ENCODE measurements at regions not wholly inside any gene's neighbourhood (a gene's known extent, or its start where the extent isn't known, plus 50 kb on each side); places are given as distances from the start of the nearest gene placed in this dataset.

DNA sequence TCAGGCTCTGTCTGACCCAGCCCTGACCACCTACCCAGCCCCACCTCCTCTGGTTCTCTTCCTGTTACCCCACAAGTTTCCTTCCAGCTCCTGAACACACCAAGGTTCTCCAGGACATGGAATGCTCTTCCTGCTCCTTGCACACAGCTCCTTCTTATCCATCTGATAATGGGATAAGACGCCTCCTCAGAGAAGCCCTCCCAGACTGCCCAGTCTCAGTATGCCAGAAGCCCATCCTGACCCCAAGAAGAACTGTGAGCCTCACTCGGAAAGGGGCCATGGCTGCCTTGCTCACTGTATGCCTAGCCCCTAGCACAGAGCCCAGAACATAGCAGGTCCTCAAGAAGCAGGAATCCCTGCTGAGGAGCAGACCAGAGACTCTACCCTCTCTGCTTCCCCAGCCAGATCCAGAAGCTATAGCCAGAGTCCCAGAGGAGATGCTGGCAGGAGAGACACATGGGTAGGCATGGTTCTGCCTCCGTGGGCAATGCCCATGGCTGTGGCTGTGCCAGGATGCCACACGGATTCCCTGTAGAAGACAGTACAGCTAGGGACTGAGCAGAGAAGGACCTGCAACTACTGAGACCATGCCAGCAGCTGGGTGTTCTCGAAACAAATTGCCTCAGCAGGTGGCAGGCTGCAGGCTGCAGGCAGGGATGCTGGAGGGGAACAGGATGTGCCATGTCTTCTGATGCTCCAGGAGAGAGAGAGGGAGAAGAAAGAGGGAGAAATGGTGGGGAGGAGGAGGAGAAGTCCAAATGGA lies 74.0 kb upstream of the LINGO1 start:
- Histone ChIP-seq H3K4me1 (ENCODE audit: control insufficient read depth in 5 of 5, insufficient read depth in 5 of 5, low read length in 5 of 5) (no peaks in the 10 kb centered on the region), H3K27ac (ENCODE audit: low read depth, low read length) (no peak overlapping the region), H3K9ac (ENCODE audit: low read length in 5 of 5) (no peak overlapping the region), H3K27me3 (ENCODE audit: control insufficient read depth in 5 of 5, insufficient read depth in 4 of 5, low read length in 5 of 5) (peaks cover 3 to 11% (median 3%) of the 10 kb centered on the region in 5 donors), H3K4me3 (ENCODE audit: low read depth in 1 of 5, low read length in 5 of 5) (no peak overlapping the region), H3K36me3 (ENCODE audit: control insufficient read depth in 5 of 5, insufficient read depth in 5 of 5, low read length in 5 of 5) (no peaks in the 10 kb centered on the region), H3K9me3 (ENCODE audit: control insufficient read depth in 5 of 5, low read length in 5 of 5) (no peaks in the 10 kb centered on the region)

DNA sequence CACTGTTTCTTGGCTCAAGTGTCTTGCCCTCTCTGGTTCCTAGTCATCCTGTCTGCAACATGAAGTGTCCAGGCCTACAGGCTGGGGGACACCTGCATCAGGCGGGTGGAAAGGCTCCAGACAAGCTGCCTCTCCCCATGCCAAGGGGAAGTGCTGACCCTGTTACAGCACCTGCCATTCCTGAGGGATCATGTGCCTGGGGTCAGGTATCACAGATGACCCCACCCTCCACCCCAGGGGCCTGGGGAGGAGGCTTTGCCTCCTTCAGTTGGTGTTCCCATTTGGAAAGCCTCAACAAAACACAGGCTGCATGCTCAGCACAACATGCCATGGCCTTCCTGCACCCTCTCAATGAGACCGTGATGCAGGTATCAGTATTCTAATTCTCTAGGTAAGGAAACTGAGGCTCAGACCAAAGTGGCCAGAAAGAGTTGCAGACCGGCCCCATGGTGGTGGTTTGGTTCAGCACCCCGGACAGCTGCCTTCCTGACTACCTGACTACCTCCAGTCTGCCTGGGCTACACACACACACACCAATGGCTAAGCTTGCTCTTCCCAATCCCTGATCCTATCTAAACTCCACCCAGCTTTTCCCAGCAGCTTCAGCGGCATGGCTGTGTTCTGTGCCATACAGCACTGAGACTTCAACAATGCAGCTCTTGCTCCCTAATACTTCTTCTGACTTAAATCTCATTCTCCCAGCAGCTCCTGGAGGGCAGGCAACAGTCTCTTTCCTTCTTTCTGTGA lies 69.7 kb upstream of the LINGO1 start:
- H3K27ac ChIP-seq (ENCODE audit: low read depth, low read length): no peak overlapping the region
- peaks cover 0 to 4% (median 0%) of the 10 kb centered on the region in 5 donors for H3K9me3 ChIP-seq (ENCODE audit: control insufficient read depth in 5 of 5, low read length in 5 of 5)
- no peaks in the 10 kb centered on the region for H3K36me3 ChIP-seq (ENCODE audit: control insufficient read depth in 5 of 5, insufficient read depth in 5 of 5, low read length in 5 of 5)
- H3K27me3 ChIP-seq (ENCODE audit: control insufficient read depth in 5 of 5, insufficient read depth in 4 of 5, low read length in 5 of 5): peaks cover 7 to 28% (median 16%) of the 10 kb centered on the region in 5 donors
- H3K9ac ChIP-seq (ENCODE audit: low read length in 5 of 5): no peak overlapping the region
- H3K4me3 ChIP-seq (ENCODE audit: low read depth in 1 of 5, low read length in 5 of 5): no peak overlapping the region
- H3K4me1 ChIP-seq (ENCODE audit: control insufficient read depth in 5 of 5, insufficient read depth in 5 of 5, low read length in 5 of 5): no peaks in the 10 kb centered on the region

DNA sequence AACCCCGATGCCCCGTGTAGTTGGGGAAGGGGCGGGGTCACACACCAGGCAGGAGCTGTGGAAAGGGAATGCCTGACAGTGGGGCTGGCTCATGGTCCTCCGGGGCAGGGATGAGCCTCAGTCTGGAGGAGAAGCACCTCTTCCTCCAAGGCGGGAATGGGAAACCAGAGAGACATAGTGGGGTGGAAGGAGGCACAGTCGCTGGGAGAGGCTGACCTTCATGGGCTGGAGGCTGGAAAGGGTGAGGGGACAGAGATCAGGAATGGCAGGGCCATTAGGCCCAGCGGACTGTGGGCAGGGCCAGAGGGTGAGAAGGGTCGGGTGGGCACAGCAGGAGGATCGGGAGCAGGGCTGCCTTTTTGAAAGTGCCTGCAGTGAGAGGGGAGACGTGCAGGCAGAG lies 65.8 kb upstream of the LINGO1 start:
- no peaks in the 10 kb centered on the region for H3K4me1 ChIP-seq (ENCODE audit: control insufficient read depth in 5 of 5, insufficient read depth in 5 of 5, low read length in 5 of 5)
- no peak overlapping the region for H3K9ac ChIP-seq (ENCODE audit: low read length in 5 of 5)
- H3K27me3 ChIP-seq (ENCODE audit: control insufficient read depth in 5 of 5, insufficient read depth in 4 of 5, low read length in 5 of 5): peaks cover 18 to 54% (median 39%) of the 10 kb centered on the region in 5 donors
- H3K36me3 ChIP-seq (ENCODE audit: control insufficient read depth in 5 of 5, insufficient read depth in 5 of 5, low read length in 5 of 5): no peaks in the 10 kb centered on the region
- H3K9me3 ChIP-seq (ENCODE audit: control insufficient read depth in 5 of 5, low read length in 5 of 5): peaks cover 0 to 4% (median 0%) of the 10 kb centered on the region in 5 donors
- H3K4me3 ChIP-seq (ENCODE audit: low read depth in 1 of 5, low read length in 5 of 5): no peak overlapping the region
- H3K27ac ChIP-seq (ENCODE audit: low read depth, low read length): no peak overlapping the region

DNA sequence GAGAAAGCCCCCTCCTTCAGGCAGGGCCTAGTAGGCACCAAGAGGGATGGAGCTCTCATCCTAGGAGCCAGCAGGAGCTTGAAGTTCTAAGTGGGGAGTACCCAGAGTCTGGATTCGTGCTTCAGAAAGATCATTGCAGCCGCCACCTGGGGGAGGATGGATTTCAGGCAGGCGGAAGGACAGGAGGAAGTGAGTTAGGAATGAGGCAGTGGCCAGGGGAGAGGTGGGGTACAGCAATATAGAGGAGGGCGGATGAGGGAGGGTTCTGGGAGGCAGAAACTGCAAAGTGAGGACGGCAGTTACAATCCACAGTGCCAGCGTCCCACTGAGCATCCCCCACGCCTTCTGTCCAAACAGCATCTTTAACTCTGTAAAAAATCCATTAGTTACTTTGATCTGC lies 65.2 kb upstream of the LINGO1 start:
- no peak overlapping the region for H3K9ac ChIP-seq (ENCODE audit: low read length in 5 of 5)
- no peak overlapping the region for H3K27ac ChIP-seq (ENCODE audit: low read depth, low read length)
- no peaks in the 10 kb centered on the region for H3K36me3 ChIP-seq (ENCODE audit: control insufficient read depth in 5 of 5, insufficient read depth in 5 of 5, low read length in 5 of 5)
- no peak overlapping the region for H3K4me3 ChIP-seq (ENCODE audit: low read depth in 1 of 5, low read length in 5 of 5)
- no peaks in the 10 kb centered on the region for H3K4me1 ChIP-seq (ENCODE audit: control insufficient read depth in 5 of 5, insufficient read depth in 5 of 5, low read length in 5 of 5)
- H3K9me3 ChIP-seq (ENCODE audit: control insufficient read depth in 5 of 5, low read length in 5 of 5): peaks cover 0 to 4% (median 0%) of the 10 kb centered on the region in 5 donors
- H3K27me3 ChIP-seq (ENCODE audit: control insufficient read depth in 5 of 5, insufficient read depth in 4 of 5, low read length in 5 of 5): peaks cover 21 to 56% (median 40%) of the 10 kb centered on the region in 5 donors

DNA sequence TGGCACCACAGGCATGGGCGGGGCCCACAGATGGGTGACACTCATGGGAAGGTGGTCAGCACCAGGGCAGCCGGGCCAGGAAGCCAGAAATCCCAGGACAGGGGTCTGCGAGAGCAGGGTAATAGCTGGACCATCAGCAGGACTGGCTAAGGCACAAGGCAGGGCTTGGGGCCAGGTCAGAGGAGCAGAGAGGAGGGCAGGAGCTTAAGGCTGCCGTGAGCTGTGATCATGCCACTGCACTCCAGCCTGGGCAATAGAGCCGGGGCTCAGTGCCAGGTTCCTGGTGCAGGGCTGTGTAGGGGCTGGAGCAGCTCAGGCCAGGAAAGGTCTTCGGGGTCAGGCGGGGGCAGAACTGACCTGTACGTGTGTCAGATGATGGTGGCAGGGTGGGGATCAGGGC lies 64.2 kb upstream of the LINGO1 start:
- Histone ChIP-seq H3K27me3 (ENCODE audit: control insufficient read depth in 5 of 5, insufficient read depth in 4 of 5, low read length in 5 of 5) (peaks cover 28 to 61% (median 46%) of the 10 kb centered on the region in 5 donors), H3K9me3 (ENCODE audit: control insufficient read depth in 5 of 5, low read length in 5 of 5) (peaks cover 0 to 4% (median 0%) of the 10 kb centered on the region in 5 donors), H3K27ac (ENCODE audit: low read depth, low read length) (no peak overlapping the region), H3K9ac (ENCODE audit: low read length in 5 of 5) (no peak overlapping the region), H3K4me3 (ENCODE audit: low read depth in 1 of 5, low read length in 5 of 5) (no peak overlapping the region), H3K4me1 (ENCODE audit: control insufficient read depth in 5 of 5, insufficient read depth in 5 of 5, low read length in 5 of 5) (no peaks in the 10 kb centered on the region), H3K36me3 (ENCODE audit: control insufficient read depth in 5 of 5, insufficient read depth in 5 of 5, low read length in 5 of 5) (no peaks in the 10 kb centered on the region)

DNA sequence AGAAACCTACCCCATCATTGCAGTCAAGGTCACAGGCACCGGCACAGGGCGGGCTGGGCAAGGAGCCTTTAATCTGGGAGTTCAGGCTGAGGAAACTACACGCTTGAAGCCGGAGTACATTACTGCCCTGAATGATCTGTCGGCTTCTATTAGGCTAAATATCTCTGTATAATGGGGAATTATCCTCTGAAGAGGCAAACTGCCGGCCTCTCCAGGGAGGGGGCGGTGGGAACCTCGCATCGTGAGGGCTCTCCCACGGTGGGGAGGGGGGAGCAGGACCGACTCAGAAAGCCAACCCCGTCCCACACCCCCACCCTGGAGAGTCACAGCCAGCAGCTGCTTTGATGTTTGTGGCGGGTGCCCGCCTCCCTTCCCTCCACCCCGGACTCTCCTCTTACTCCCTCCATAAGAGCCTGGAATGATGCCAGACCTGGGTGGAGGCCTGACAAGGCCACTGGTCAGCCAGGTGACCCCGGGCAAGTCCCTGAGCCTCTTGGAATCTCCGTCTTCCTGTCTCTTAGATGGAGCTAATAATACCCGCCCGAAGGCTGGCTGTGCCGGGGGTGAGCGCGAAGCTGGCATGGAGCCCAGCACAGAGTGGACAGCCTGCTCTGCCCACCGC lies 63.4 kb upstream of the LINGO1 start:
- H3K4me3 ChIP-seq (ENCODE audit: low read depth in 1 of 5, low read length in 5 of 5): no peak overlapping the region
- no peak overlapping the region for H3K27ac ChIP-seq (ENCODE audit: low read depth, low read length)
- H3K9me3 ChIP-seq (ENCODE audit: control insufficient read depth in 5 of 5, low read length in 5 of 5): peaks cover 0 to 4% (median 0%) of the 10 kb centered on the region in 5 donors
- H3K9ac ChIP-seq (ENCODE audit: low read length in 5 of 5): no peak overlapping the region
- no peaks in the 10 kb centered on the region for H3K36me3 ChIP-seq (ENCODE audit: control insufficient read depth in 5 of 5, insufficient read depth in 5 of 5, low read length in 5 of 5)
- H3K4me1 ChIP-seq (ENCODE audit: control insufficient read depth in 5 of 5, insufficient read depth in 5 of 5, low read length in 5 of 5): no peaks in the 10 kb centered on the region
- H3K27me3 ChIP-seq (ENCODE audit: control insufficient read depth in 5 of 5, insufficient read depth in 4 of 5, low read length in 5 of 5): peaks cover 29 to 68% (median 46%) of the 10 kb centered on the region in 5 donors

DNA sequence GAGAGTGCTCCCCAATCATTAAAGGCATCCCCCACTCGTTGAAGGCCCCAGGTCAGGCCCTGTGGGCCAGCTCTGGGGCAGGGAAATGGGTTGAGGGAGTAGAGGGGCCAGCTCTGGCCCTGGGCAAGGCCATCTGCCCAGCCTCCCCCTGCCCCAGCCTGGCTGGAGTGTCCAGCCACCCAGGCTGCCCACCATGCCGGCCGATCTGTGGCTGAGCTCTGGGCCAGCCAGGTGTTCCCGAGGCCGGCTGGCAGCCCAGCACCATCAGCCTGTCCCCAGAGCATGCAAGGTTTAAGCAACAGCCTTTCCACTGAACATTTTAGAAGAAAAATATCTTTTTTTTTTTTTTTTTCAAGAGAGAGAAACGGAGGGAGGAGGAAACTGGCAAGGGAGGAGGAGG lies 62.8 kb upstream of the LINGO1 start:
- no peak overlapping the region for H3K27ac ChIP-seq (ENCODE audit: low read depth, low read length)
- H3K27me3 ChIP-seq (ENCODE audit: control insufficient read depth in 5 of 5, insufficient read depth in 4 of 5, low read length in 5 of 5): peaks cover 29 to 74% (median 48%) of the 10 kb centered on the region in 5 donors
- peaks cover 0 to 4% (median 0%) of the 10 kb centered on the region in 5 donors for H3K9me3 ChIP-seq (ENCODE audit: control insufficient read depth in 5 of 5, low read length in 5 of 5)
- no peak overlapping the region for H3K4me3 ChIP-seq (ENCODE audit: low read depth in 1 of 5, low read length in 5 of 5)
- no peaks in the 10 kb centered on the region for H3K36me3 ChIP-seq (ENCODE audit: control insufficient read depth in 5 of 5, insufficient read depth in 5 of 5, low read length in 5 of 5)
- H3K9ac ChIP-seq (ENCODE audit: low read length in 5 of 5): no peak overlapping the region
- H3K4me1 ChIP-seq (ENCODE audit: control insufficient read depth in 5 of 5, insufficient read depth in 5 of 5, low read length in 5 of 5): no peaks in the 10 kb centered on the region

DNA sequence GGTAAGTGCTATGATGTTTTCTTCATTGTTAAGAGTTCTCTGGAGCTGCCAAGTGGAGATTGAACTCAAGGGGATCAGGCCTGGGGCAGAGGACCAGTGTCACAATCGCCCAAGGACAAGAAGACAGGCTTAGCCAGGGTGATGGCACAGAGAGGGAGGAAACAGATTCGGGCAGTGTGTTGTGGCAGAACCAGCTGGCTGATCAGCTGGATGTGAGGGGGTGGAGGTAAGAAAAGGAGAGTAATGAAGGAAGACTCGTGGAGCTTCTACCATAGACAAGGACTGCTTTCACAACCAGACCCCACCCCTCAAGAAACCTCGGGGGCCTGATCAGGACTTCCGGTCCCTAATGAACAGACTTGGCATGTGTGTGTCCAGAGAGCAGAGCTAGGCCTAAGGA lies 60.9 kb upstream of the LINGO1 start:
- Histone ChIP-seq H3K36me3 (ENCODE audit: control insufficient read depth in 5 of 5, insufficient read depth in 5 of 5, low read length in 5 of 5) (no peaks in the 10 kb centered on the region), H3K9ac (ENCODE audit: low read length in 5 of 5) (no peak overlapping the region), H3K4me3 (ENCODE audit: low read depth in 1 of 5, low read length in 5 of 5) (no peak overlapping the region), H3K4me1 (ENCODE audit: control insufficient read depth in 5 of 5, insufficient read depth in 5 of 5, low read length in 5 of 5) (no peaks in the 10 kb centered on the region), H3K9me3 (ENCODE audit: control insufficient read depth in 5 of 5, low read length in 5 of 5) (no peaks in the 10 kb centered on the region), H3K27me3 (ENCODE audit: control insufficient read depth in 5 of 5, insufficient read depth in 4 of 5, low read length in 5 of 5) (peaks cover 29 to 80% (median 53%) of the 10 kb centered on the region in 5 donors), H3K27ac (ENCODE audit: low read depth, low read length) (no peak overlapping the region)

DNA sequence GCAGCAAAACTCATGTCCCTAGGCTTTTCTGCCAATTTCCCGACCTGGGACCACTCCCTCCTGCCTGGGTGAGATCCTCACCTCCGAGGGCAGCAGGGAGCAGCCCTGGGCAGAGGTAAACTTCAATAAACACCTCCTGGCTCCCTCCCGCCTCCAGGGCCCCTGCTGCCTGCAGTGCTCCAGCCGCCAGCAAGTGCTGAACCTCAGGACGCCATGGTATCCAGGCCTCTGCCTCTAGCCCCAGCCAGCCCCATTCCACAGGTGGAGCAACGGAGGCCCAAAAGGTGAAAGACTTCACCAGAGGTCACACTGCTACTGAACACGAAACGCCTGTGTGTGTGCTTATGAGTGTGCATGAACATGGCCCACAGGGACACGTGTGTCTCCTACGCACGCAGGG lies 59.9 kb upstream of the LINGO1 start:
- Histone ChIP-seq H3K27ac (ENCODE audit: low read depth, low read length) (no peak overlapping the region), H3K9ac (ENCODE audit: low read length in 5 of 5) (no peak overlapping the region), H3K9me3 (ENCODE audit: control insufficient read depth in 5 of 5, low read length in 5 of 5) (no peaks in the 10 kb centered on the region), H3K36me3 (ENCODE audit: control insufficient read depth in 5 of 5, insufficient read depth in 5 of 5, low read length in 5 of 5) (no peaks in the 10 kb centered on the region), H3K4me3 (ENCODE audit: low read depth in 1 of 5, low read length in 5 of 5) (no peak overlapping the region), H3K27me3 (ENCODE audit: control insufficient read depth in 5 of 5, insufficient read depth in 4 of 5, low read length in 5 of 5) (peaks cover 27 to 71% (median 47%) of the 10 kb centered on the region in 5 donors), H3K4me1 (ENCODE audit: control insufficient read depth in 5 of 5, insufficient read depth in 5 of 5, low read length in 5 of 5) (no peaks in the 10 kb centered on the region)

DNA sequence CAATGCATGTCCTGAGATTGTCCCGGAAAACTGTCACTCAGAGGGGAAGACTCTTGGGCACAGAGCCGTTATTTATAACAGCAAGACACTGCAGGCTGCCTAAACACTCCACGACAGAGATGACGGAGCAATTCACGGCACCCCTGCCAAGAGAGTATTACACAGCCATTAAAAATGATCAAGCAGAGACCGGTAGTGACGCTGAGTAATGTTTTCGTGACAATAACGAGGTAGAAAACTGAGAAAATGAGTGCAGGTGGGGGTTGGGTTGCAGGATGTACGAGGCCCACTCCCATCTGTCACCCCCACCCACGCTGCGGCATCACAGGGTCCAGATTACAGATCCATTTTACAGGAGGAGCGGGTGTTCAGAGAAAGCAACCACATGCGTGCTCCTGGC lies 58.9 kb upstream of the LINGO1 start:
- Histone ChIP-seq H3K9ac (ENCODE audit: low read length in 5 of 5) (no peak overlapping the region), H3K4me1 (ENCODE audit: control insufficient read depth in 5 of 5, insufficient read depth in 5 of 5, low read length in 5 of 5) (no peaks in the 10 kb centered on the region), H3K27ac (ENCODE audit: low read depth, low read length) (no peak overlapping the region), H3K9me3 (ENCODE audit: control insufficient read depth in 5 of 5, low read length in 5 of 5) (no peaks in the 10 kb centered on the region), H3K27me3 (ENCODE audit: control insufficient read depth in 5 of 5, insufficient read depth in 4 of 5, low read length in 5 of 5) (peaks cover 19 to 66% (median 38%) of the 10 kb centered on the region in 5 donors), H3K4me3 (ENCODE audit: low read depth in 1 of 5, low read length in 5 of 5) (no peak overlapping the region), H3K36me3 (ENCODE audit: control insufficient read depth in 5 of 5, insufficient read depth in 5 of 5, low read length in 5 of 5) (no peaks in the 10 kb centered on the region)
